ENCODE measurements at regions not wholly inside any gene's neighbourhood (a gene's known extent, or its start where the extent isn't known, plus 50 kb on each side); places are given as distances from the start of the nearest gene placed in this dataset.
"Not testable (repeated sequence)": the region's sequence is repeated elsewhere in the genome, so short reads cannot be mapped to it uniquely, and the experiment has no call there.

DNA sequence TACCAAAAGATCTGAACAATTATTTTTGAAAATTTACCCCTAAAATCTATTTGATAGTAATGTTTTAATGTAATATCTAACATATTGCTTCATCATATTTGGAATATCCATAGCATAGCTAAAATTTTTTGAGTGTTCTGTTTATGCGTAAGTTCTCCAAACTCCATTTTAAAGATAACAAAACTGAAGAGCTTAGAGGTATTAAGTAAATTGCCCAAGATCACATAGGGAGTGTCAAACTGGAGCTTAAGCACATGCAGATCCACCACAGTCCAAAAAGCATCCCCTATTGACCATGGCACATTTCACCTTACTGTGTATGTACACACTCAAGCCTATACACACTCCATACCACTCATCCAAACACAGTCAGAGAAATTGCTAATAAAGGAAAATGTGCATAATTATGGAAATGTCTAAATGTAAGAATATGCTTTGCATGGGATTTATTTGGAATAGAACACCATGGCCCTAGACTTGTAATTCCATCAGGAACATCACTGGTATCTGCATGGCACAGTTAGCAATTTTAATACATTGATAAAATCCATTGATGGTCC, 85.2 kb upstream of the TGFBR2 start:
- no peak for DNase-seq (ENCODE audit: low spot score)

DNA sequence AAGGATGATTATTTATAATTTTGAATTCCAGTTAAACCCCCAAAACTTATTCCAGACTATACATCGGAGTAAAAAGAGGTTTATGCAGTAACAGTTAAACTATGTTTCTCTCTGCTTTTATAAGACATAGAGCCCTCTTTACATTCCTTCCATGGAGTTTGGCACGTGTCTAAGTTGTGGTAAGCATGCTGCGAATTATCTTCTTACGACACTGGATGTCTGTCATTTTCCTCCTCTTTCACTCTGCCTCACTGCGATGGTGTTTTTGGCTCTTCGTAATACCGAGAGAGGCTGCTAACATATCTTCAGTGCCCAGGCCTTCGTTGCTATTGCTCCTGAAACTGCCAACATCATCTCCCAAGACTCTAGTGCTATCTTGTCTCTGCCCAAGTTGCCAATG, 83.9 kb upstream of the TGFBR2 start:
- no peak for DNase-seq (ENCODE audit: low spot score)

DNA sequence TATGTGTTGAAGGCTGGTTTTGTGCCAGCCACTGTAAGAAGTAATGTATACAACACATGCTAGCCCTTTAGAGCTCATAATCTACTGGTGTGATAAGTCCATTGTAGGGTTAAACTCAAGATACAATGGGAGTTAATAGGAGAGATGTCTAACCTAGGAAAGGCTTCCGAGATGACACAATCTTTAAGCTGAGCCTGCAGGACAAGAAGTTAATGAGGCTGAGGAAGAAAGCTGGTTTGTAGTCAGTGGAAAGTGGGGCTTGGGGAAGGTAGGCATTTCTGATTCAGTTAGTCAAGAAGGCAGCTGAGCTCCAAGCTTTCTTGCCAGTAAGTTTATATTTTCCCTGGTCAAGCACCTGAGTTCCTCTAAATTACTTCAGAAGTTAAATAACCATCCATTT, 83.0 kb upstream of the TGFBR2 start:
- no peak for DNase-seq (ENCODE audit: low spot score)

DNA sequence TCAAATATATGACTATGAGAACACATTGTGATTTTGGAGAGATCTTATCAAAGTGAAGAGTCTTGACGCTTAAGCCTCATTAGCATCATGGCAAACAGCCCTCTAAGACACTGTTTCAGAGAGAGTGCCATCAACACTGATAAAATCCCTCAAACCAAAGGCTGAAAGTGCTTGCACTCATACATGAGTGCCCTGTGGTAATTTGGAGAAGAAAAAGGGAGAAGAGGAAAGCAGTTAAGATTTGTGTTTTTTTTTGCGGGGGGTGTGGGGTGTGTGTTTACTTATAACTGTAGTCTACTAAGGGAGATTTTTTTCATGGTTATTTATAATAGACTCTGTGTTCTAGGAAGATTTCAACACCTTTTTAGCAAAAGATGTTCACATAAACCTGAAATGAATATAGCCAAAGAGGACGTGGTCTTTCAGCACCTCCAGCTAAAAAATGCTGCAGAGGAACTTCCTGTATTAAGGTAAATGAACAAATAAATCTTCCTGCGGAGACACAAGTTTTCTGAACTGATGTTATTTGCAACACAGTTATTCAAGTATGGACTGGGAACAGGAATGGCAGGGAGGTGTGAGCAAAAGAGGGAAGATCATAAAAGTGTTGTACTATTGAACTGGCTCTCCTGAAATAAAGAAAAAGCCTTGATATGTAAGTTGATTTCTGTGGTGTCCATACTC, 81.9 kb upstream of the TGFBR2 start:
- DNase-seq (ENCODE audit: low spot score), result no peak

DNA sequence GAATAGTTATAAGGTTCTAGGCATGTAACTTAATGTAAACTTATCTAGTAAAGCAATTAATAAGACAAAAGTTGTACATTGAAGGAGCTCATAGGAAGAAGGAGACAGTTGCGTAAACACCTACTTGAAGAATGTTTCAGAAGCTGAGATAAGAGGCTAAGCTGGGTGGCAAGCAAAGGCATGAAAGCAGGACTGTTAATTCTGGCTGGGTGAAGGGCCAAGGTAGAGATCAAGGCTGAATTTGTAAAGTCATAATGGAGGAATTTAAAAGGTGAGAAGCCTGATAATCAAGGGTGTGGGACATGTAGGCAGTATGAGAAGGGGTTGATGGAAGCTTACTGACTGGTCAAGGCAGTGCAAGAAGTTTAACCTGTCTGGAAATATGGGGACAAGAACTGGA, 80.4 kb upstream of the TGFBR2 start:
- no peak for DNase-seq (ENCODE audit: low spot score)

DNA sequence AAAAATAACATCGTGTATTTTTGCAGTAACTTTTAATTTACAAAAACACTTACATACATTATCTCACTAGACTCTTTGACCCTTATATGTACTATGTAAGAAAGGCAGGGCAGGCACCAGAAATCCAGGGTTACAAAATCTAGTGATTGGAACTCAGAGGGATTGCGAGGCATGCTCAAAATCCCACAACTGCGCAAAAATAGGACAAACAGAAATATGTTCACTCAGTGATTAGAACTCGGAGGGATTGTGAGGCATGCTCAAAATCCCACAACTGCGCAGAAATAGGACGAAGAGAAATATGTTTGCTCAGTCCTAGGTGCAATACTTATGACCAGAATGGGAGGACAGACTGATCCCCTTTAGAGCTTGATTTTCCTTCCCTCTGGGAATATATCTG, 79.2 kb upstream of the TGFBR2 start:
- no peak for DNase-seq (ENCODE audit: low spot score)

DNA sequence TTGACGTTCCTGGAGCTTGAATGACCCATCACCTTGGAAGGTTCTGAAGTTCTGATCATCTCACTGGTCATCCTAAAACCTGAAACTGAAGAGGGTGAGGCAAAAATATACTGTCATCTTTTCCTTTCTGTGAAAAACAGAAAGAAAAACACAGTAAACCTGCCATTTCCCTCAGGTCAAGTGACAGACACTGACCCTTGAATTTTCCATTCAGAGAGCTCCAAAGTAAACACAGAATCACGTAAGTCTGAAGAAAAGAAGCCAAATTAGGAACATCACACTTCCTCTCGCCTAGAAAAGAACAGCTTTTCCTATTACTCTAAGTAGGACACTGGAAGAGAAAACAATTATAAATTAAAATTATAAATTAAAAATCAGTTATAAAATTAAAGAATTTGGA, 78.7 kb upstream of the TGFBR2 start:
- no peak for DNase-seq (ENCODE audit: low spot score)

DNA sequence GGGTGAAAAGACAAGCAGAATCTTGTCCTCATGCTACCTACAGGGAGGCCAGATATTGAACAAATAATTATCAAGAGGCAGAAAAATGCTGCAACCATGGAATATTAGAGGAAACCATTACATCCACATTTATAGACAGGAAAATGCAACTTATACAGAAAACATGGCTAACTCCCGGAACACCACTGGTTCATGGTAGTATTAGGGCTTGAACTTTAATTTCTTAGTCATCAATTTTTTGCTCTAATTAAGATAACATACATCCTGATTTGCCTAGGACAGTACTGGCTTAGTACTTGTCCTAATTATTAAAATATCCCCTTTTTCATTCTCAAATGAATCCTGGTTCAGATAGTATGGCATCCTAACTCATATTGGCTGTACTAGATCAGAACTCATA, 76.3 kb upstream of the TGFBR2 start:
- no peak for DNase-seq (ENCODE audit: low spot score)

DNA sequence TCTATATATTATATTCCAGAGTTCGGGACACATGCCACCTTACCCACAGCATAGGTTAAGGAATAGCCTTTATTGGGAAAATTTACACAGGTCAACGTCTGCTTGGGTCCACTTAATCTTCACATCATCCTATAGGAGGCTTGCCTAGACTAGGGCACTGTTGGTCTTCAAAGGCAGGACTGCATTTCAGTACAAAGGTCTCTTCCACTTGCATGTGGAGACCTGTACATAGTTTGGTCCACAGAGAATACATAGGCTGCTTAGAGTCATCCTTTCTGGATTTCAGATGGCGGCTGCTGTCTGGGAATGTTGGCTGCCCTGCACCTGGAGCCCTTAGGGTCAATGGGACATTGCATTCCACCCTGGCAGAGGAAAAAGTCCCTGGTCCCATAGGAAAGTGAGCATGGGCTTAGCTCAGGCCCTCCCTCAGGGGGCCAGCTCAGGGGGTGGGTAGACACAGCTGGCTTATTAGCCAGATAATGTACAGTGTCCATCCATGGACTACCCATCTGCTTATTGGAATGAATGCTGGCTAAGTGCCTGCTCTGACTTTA, 75.3 kb upstream of the TGFBR2 start:
- no peak for DNase-seq (ENCODE audit: low spot score)

DNA sequence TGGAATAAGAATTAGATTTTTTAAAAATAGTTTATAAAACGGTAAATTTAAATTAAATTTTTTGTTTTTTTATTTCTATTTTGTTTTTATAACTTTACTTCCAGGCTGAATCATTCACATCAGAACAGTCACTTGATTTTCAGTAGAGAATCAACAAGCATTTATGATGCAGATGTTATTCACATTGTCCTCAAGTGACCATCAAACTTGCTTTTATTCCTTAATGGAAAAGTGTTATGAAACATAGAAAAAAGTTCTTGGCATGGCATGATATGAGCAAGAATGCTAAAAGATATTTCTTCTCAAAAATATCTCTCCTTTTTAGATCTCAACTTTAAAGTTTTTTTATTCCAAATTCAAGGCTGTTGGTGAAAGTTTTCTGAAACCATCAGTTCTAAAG, 70.9 kb upstream of the TGFBR2 start:
- no peak for DNase-seq (ENCODE audit: low spot score)

DNA sequence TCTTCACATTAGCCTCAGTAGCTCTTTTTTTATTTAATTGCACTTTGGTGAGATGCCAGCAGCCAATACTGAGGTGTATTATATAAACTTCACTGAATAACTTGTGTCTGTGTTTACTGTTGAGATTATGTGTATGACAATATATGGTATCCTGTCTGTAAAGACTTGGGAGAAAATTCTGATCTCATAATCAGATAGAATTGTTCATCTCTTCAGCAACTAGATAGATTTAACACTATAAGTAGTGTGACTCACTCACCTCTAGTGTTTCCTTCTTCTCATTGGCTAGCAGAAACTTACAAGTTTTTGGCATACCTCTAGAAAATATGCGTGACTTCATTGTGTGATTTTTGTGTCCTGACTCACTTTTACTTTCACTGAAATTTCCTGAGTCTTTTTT, 67.6 kb upstream of the TGFBR2 start:
- DNase-seq (ENCODE audit: low spot score), result peak; percentile 66

DNA sequence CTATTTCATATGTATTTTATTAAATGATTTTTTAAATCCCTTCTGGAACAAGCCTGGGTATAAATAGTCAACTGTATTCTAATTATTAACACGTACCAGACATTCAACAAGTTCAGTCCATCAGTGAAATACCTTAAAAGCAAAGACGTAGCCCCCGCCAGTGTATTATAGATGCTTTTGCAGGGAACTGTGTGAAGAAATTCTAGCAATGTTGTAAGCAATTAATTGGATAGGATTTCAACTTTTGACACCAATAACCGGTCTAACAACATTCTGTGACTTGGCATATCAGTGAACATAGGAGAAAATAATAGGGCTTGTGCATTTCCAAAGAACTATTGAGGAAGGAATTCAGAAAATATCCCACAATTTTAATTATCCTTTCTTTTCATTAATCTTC, 67.2 kb upstream of the TGFBR2 start:
- DNase-seq (ENCODE audit: low spot score), result no peak

DNA sequence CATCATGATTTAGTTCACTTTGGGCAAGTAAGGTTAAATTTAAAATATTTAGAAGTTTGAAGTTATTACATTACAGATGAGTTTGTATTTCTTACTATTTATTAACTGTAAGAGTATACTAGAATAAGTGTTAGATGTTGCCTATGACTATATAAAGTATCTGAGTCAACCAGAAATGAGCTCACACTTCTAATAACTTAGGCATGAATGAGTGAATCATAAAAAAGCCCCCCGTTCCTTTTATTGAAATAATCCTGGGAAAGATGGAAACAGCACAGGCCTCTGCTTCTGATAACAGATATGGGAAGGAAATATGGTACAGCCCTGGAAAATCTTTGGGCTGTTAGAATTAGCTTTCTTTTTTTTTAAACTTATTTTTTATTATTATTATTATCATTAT, 66.6 kb upstream of the TGFBR2 start:
- DNase-seq (ENCODE audit: low spot score), result no peak

DNA sequence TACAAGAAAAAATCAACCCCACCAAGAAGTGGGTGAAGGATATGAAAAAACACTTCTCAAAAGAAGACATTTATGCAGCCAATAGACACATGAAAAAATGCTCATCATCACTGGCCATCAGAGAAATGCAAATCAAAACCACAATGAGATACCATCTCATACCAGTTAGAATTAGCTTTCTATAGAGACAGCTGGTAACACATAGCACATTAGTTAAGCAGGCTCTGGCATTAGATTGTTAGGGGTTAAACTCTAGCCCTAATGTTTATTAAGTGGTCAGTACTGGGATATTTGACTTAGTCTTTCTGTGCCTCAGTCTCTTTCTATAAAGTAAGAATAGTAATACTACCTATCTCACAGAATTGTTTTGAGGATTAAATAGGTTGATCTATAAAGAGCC, 65.2 kb upstream of the TGFBR2 start:
- not testable (repeated sequence) for DNase-seq (ENCODE audit: low spot score)

DNA sequence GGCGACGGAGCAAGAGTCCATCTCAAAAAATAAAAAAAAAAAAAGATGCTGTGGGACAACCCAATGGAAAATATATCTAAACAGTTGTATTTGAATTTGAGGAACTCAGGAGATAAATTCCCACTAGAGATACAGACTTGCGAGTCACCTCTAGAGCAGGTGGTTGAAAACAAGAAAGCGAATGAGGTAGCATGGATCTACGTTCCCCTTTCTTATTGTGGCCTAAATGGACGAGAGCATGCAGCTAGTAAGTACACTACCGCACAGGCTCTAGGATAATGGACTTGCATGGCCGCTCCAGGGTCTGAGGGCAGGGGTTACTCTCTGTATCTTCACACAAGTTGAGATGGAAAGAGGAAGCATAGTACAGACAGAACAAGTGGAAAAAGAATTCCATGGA, 63.5 kb upstream of the TGFBR2 start:
- no peak for DNase-seq (ENCODE audit: low spot score)

DNA sequence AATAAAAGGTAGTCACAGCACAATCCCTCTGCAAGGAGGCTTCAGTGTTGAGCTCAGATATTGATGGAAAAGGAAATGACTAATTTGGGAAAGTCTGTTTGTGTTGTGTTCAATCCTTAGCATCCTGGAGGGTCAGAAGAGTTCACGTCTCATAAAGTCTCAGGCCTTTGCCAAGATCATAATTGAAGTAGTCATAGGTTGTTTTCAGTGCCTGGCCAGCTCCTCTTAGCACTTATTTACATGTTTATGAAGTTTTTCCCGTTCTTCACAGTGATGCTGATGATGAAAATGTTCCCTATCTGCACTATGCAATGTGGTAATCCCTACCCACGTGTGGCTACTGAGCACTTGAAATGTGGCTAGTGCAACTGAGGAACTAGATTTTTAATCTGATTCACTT, 61.6 kb upstream of the TGFBR2 start:
- DNase-seq (ENCODE audit: low spot score), result peak; percentile 66

DNA sequence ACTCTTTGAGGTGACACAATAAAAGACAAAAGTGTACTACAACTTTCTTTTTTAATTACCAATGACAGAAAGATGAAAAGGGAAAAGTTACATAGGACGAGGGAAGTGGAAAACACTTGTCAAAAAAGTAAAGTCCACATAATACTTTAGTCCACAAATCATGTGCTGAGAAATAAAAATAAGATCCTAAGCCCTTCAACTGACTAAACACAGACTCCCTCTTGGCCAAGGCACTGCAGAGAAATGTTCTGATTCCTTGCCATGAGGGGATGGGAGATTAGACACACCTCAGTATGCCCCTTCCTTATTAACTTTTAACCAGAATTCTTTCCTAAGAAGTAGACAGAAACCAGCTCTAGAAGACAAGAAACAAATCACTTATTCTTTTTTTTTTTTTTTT, 59.5 kb upstream of the TGFBR2 start:
- DNase-seq (ENCODE audit: low spot score), result no peak

DNA sequence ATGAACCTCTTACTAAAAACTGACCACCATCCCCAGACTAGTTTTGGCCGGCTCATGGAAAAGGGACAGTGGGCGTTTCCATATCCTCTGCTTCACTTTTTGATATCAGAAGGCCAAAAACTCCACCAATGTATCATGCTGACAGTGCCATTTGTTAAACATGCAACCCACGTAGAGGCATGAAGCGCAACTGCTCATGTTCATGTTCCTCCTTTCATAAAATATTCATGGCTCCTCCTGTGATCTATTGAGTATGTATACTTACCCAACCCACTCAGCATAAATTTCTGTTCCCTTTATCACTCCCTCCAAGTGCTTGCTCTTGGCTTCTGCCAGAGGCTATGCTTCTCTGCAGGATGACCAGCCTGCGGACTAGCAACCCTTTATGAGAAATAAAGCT, 58.7 kb upstream of the TGFBR2 start:
- DNase-seq (ENCODE audit: low spot score), result no peak

DNA sequence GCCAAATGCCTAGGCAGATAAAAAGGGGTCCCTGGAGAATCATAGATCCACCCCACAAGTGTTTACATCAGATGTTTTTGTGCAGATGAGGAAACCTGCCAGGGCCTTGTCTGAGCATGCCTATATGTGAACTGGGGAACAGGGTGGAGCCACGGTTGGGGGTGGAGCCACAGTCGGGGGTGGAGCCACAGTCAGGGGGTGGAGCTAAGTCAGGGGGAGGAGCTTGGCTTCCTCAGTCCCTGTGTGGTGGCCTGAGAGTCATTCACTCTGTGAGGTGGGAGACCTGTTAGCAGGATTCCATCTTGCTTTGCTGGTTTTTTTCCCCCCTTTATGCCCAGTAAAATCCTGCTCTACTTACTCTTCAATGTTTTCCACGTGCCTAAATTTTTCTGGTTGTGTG, 57.8 kb upstream of the TGFBR2 start:
- DNase-seq (ENCODE audit: low spot score), result no peak

DNA sequence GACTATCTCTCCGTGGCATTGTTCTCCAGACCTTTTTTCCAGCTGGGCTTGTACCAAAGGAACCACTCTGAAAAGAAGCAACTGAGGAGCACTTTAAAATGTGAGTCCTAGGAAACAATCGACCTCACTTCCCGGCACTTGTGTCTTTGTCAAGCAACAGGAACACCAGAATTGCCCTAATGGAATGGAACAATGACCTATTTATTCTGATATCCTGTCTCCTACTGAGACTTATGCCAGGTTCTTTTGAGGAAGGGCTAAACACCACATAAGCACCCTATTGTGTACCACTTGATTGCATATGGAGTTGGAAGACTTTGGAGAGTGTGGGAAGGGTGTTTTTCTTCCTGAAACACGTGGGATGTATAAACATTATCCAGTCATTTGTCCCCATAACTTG, 56.8 kb upstream of the TGFBR2 start:
- no peak for DNase-seq (ENCODE audit: low spot score)

DNA sequence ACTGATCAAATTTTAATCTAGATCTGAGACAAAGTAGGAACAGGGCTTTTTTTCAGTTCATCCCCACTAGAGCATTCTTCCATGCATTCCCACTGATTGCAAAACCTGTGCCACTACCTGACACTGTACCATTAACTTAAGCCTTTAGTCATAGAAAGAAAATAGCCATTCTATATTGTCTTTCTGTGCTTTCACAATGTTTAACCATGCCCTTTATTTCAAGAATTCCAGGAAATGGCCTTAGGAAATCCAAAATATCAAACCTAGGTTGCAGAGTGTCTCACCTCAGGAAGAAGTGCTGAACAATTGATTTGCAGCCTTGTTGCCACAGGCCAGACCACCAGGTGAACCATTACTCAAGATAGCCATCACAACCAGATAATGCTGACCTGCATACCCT, 56.2 kb upstream of the TGFBR2 start:
- no peak for DNase-seq (ENCODE audit: low spot score)

DNA sequence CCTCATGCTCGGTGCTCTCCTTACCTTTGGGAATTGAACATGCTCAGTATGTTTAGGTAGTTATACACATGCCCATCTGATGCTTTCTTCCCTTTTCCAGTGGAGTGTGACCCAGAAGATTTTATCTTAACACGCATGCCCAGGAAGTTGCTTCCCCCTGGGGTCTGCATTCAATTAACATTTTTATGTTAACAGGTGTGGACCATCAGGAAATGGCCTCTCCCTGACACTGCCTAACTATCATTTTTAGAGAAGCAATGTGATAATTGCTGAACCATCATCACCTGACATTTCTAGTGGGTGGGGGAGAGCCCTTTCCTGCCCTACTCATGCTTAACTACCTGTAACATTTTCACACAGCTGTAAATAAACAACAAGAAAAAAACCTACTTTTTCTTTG, 55.1 kb upstream of the TGFBR2 start:
- DNase-seq (ENCODE audit: low spot score), result no peak

DNA sequence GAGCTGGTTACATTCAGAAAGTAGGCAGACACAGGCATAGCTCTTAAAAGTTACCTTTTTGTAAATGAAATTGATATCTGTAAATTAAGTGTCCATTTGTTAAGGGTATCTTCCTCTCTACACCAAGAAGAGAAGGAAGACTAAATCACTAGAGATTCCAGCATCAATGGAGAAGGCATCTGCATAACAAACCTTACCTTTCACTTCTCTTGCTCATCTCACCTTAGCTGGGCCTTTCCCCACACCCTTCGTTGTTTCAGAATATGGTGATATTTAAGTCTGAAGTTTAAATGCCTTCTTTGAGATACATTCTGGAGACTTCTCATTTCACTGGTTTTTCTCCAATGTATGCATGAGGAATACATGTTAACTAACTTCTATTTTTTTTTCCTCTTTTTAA, 54.5 kb upstream of the TGFBR2 start:
- no peak for DNase-seq (ENCODE audit: low spot score)

DNA sequence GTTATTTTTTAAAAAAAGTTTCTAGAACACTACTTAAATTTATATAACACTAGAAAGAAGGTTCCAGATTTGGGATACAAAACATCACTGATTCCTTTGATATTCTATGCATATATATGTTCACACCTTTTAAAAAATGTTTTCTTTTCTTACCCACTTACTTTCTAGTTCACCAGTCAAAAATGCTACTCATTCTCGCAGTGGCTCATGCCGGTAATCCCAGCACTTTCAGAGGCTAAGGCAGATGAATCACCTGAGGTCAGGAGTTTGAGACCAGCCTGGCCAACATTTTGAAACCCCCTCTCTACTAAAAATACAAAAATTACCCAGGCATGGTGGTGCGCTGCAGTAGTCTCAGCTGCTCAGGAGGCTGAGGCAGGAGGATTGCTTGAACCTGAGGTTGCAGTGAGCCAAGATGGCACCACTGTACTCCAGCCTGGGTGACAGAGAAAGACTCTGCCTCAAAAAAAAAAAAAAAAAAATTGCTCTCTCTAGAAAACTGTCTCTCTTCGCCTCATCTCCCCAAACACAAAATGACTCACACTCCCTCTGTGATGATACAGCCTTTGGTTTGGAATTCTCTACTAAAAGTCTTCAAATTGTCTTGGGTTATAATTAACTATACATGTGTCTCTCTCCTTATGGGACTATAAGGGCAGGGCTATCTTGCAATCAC, 52.6 kb upstream of the TGFBR2 start:
- peak; percentile 58 for DNase-seq (ENCODE audit: low spot score)

Data from AG20443 (cell line).